ENCODE measurements at regions not wholly inside any gene's neighbourhood (a gene's known extent, or its start where the extent isn't known, plus 50 kb on each side); places are given as distances from the start of the nearest gene placed in this dataset.
"Not testable (repeated sequence)": the region's sequence is repeated elsewhere in the genome, so short reads cannot be mapped to it uniquely, and the experiment has no call there.

DNA sequence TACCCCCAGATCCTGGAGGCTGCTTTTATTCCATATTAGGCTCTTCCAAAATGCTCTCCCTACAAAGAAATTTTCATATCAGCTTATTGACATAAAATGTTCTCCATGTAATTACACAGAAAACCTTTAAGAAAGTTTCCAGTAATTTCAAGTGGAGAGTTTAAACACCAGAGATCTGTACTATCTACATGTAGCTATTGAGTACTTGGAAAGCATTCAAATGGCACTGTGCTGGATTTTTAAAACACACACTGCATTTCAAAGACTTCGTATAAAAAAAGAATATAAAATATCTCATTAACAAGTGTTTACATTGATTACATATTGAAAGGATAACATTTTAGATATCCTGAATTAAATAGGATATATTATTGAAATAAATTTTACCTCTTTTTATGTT lies 182.4 kb upstream of the ZNF521 start:
- no peak overlapping the region for H3K4me3 Mint-ChIP-seq
- H3K36me3 ChIP-seq (ENCODE audit: control insufficient read depth, insufficient read depth, low read length) = no peaks in the 10 kb centered on the region
- WGBS (ENCODE audit: insufficient coverage) = no CpG with 5 or more reads among the region's 1 CpG
- H3K36me3 Mint-ChIP-seq = no peaks in the 10 kb centered on the region
- peaks cover 2 to 7% of the 10 kb centered on the region in 2 donors for H3K27me3 Mint-ChIP-seq (ENCODE audit: low read depth in 2 of 2)
- H3K4me1 Mint-ChIP-seq = no peaks in the 10 kb centered on the region
- ATAC-seq = no peak
- DNase-seq = no peak
- intact Hi-C loops (cut with micrococcal nuclease) = no loop called here
- TF ChIP-seq, protein P1, sequence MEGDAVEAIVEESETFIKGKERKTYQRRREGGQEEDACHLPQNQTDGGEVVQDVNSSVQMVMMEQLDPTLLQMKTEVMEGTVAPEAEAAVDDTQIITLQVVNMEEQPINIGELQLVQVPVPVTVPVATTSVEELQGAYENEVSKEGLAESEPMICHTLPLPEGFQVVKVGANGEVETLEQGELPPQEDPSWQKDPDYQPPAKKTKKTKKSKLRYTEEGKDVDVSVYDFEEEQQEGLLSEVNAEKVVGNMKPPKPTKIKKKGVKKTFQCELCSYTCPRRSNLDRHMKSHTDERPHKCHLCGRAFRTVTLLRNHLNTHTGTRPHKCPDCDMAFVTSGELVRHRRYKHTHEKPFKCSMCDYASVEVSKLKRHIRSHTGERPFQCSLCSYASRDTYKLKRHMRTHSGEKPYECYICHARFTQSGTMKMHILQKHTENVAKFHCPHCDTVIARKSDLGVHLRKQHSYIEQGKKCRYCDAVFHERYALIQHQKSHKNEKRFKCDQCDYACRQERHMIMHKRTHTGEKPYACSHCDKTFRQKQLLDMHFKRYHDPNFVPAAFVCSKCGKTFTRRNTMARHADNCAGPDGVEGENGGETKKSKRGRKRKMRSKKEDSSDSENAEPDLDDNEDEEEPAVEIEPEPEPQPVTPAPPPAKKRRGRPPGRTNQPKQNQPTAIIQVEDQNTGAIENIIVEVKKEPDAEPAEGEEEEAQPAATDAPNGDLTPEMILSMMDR (IDR thresholded peaks at IDR 0.05) = no peak
- H3K27me3 ChIP-seq (ENCODE audit: control insufficient read depth, insufficient read depth, low read length) = no peaks in the 10 kb centered on the region
- no peaks in the 10 kb centered on the region for H3K9me3 ChIP-seq (ENCODE audit: control insufficient read depth, insufficient read depth, low read length)
- no peak overlapping the region for H3K27ac Mint-ChIP-seq
- H3K4me1 ChIP-seq (ENCODE audit: control insufficient read depth, insufficient read depth, low read length) = no peaks in the 10 kb centered on the region
- H3K9me3 Mint-ChIP-seq = peaks cover 0 to 2% of the 10 kb centered on the region in 2 donors
- H3K4me3 ChIP-seq (ENCODE audit: low read length) = no peak overlapping the region
- no peak overlapping the region for H3K27ac ChIP-seq (ENCODE audit: low read length)

DNA sequence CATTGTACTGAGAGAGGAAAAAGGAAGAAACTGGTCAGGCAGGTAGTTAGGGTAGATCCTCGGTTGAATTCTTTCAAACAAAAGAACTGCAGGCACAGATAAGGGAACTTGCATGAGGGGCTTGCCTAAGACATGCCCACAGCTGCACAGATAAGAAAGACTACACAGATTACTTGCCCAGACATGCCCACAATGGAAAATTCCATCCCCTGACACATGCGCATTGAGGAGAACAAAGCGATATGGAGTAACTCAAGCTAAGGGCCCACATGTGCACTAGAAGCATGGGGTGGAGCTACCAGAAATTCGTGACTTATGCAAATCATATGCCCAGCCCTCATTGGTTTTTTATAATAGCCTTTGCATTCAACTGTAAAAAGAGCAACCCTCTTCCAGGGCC lies 181.3 kb upstream of the ZNF521 start:
- WGBS (ENCODE audit: insufficient coverage) = 64% methylated on average over 4 of the region's 4 CpGs
- no peaks in the 10 kb centered on the region for H3K36me3 ChIP-seq (ENCODE audit: control insufficient read depth, insufficient read depth, low read length)
- TF ChIP-seq, protein P1 (IDR thresholded peaks at IDR 0.05) = no peak
- H3K27me3 ChIP-seq (ENCODE audit: control insufficient read depth, insufficient read depth, low read length) = peaks cover 2% of the 10 kb centered on the region
- DNase-seq (no peak), ATAC-seq (no peak)
- Mint-ChIP-seq H3K4me3 (no peak overlapping the region), H3K4me1 (no peaks in the 10 kb centered on the region), H3K36me3 (no peaks in the 10 kb centered on the region), H3K9me3 (peaks cover 0 to 2% of the 10 kb centered on the region in 2 donors), H3K27ac (no peak overlapping the region), H3K27me3 (ENCODE audit: low read depth in 2 of 2) (peaks cover 2 to 18% of the 10 kb centered on the region in 2 donors)
- H3K9me3 ChIP-seq (ENCODE audit: control insufficient read depth, insufficient read depth, low read length) = no peaks in the 10 kb centered on the region
- intact Hi-C loops (cut with micrococcal nuclease) = no loop called here
- H3K4me3 ChIP-seq (ENCODE audit: low read length) = no peak overlapping the region
- no peaks in the 10 kb centered on the region for H3K4me1 ChIP-seq (ENCODE audit: control insufficient read depth, insufficient read depth, low read length)
- H3K27ac ChIP-seq (ENCODE audit: low read length) = no peak overlapping the region

DNA sequence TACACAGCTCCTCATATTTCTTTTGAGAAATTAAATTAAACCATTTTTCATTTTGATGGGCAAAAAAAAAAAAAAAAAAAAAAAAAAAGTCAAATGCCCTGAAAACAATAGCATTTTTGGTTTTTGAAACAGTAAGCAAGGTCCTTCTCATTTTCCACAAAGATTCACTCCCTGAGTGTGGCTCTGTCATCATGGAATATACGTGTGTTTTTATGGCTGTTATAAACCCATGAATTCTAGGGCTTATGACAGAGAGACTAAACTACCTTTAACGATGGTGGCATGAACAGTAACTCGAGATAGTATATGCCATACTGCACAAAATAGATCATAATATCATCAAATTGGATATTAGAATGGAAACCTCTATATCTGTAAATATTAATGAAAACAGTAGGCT lies 179.2 kb upstream of the ZNF521 start:
- Histone ChIP-seq H3K27me3 (ENCODE audit: control insufficient read depth, insufficient read depth, low read length) (peaks cover 2% of the 10 kb centered on the region), H3K4me1 (ENCODE audit: control insufficient read depth, insufficient read depth, low read length) (no peaks in the 10 kb centered on the region), H3K27ac (ENCODE audit: low read length) (no peak overlapping the region), H3K36me3 (ENCODE audit: control insufficient read depth, insufficient read depth, low read length) (no peaks in the 10 kb centered on the region), H3K9me3 (ENCODE audit: control insufficient read depth, insufficient read depth, low read length) (no peaks in the 10 kb centered on the region), H3K4me3 (ENCODE audit: low read length) (no peak overlapping the region)
- H3K27ac Mint-ChIP-seq = no peak overlapping the region
- H3K27me3 Mint-ChIP-seq (ENCODE audit: low read depth in 2 of 2) = peaks cover 2 to 33% of the 10 kb centered on the region in 2 donors
- H3K4me3 Mint-ChIP-seq = no peak overlapping the region
- ATAC-seq = no peak
- peaks cover 0 to 2% of the 10 kb centered on the region in 2 donors for H3K9me3 Mint-ChIP-seq
- no peaks in the 10 kb centered on the region for H3K36me3 Mint-ChIP-seq
- TF ChIP-seq, protein P1 (IDR thresholded peaks at IDR 0.05) = no peak
- H3K4me1 Mint-ChIP-seq = no peaks in the 10 kb centered on the region
- no peak for DNase-seq
- no CpG with 5 or more reads among the region's 3 CpGs for WGBS (ENCODE audit: insufficient coverage)
- intact Hi-C loops (cut with micrococcal nuclease) = no loop called here

DNA sequence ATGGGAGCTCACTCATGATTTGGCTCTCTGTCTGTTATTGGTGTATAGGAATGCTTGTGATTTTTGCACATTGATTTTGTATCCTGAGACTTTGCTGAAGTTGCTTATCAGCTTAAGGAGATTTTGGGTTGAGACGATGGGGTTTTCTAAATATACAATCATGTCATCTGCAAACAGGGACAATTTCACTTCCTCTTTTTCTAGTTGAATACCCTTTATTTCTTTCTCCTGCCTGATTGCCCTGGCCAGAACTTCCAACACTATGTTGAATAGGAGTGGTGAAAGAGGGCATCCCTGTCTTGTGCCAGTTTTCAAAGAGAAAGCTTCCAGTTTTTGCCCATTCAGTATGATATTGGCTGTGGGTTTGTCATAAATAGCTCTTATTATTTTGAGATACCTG lies 173.8 kb upstream of the ZNF521 start:
- H3K4me1 ChIP-seq (ENCODE audit: control insufficient read depth, insufficient read depth, low read length); ATAC-seq; H3K36me3 ChIP-seq (ENCODE audit: control insufficient read depth, insufficient read depth, low read length); H3K27me3 ChIP-seq (ENCODE audit: control insufficient read depth, insufficient read depth, low read length); intact Hi-C loops (cut with micrococcal nuclease); H3K36me3 Mint-ChIP-seq; H3K9me3 Mint-ChIP-seq; H3K27ac ChIP-seq (ENCODE audit: low read length); H3K4me1 Mint-ChIP-seq; H3K27ac Mint-ChIP-seq; H3K4me3 ChIP-seq (ENCODE audit: low read length); DNase-seq; H3K9me3 ChIP-seq (ENCODE audit: control insufficient read depth, insufficient read depth, low read length); H3K4me3 Mint-ChIP-seq: not testable (repeated sequence)
- no CpG with 5 or more reads among the region's 1 CpG for WGBS (ENCODE audit: insufficient coverage)
- peaks cover 0 to 30% of the 10 kb centered on the region in 2 donors for H3K27me3 Mint-ChIP-seq (ENCODE audit: low read depth in 2 of 2)

Measured in natural killer cell (primary cell).